ENCODE measurements at regions not wholly inside any gene's neighbourhood (a gene's known extent, or its start where the extent isn't known, plus 50 kb on each side); places are given as distances from the start of the nearest gene placed in this dataset.

GRCh38 chr12:128133321-128134073 is 133.5 kb upstream of the TMEM132C start (continued):
- TF ChIP-seq ZNF425 (CRISPR knock-in tag; conservative IDR thresholded peaks at IDR 0.05): no peak
- TF ChIP-seq PREB (CRISPR knock-in tag; IDR thresholded peaks at IDR 0.05; ENCODE audit: borderline replicate concordance): no peak
- TF ChIP-seq NR3C1 (CRISPR knock-in tag; conservative IDR thresholded peaks at IDR 0.05; ENCODE audit: low read depth): no peak
- TF ChIP-seq JUN (CRISPR knock-in tag; IDR thresholded peaks at IDR 0.05): no peak
- TF ChIP-seq ETV6 (CRISPR knock-in tag; IDR thresholded peaks at IDR 0.05): no peak
- no peak for TF ChIP-seq TCF7 (CRISPR knock-in tag; IDR thresholded peaks at IDR 0.05; ENCODE audit: low read depth)
- TF ChIP-seq ZNF232 (CRISPR knock-in tag; IDR thresholded peaks at IDR 0.05): no peak

GRCh38 chr12:128137140-128137539 is 129.8 kb upstream of the TMEM132C start:
- Mint-ChIP-seq H3K36me3 (peaks cover 77% of the 10 kb centered on the region), H3K27me3 (ENCODE audit: low read depth) (peaks cover 10% of the 10 kb centered on the region), H3K4me3 (no peak overlapping the region), H3K27ac (no peak overlapping the region), H3K9me3 (peaks cover 86% of the 10 kb centered on the region), H3K4me1 (no peaks in the 10 kb centered on the region)
- POLR2A ChIA-PET: no interaction called here
- ATAC-seq (no peak), DNase-seq (ENCODE audit: low spot score) (no peak)
- TF ChIP-seq TEAD4 (CRISPR knock-in tag; IDR thresholded peaks at IDR 0.05) (no peak), USF1 (CRISPR knock-in tag; IDR thresholded peaks at IDR 0.05) (no peak), ERG (CRISPR knock-in tag; IDR thresholded peaks at IDR 0.05) (no peak), ARID4B (CRISPR knock-in tag; IDR thresholded peaks at IDR 0.05; ENCODE audit: borderline replicate concordance) (no peak), PRRX2 (CRISPR knock-in tag; IDR thresholded peaks at IDR 0.05) (no peak), ZNF219 (CRISPR knock-in tag; IDR thresholded peaks at IDR 0.05; ENCODE audit: borderline replicate concordance) (no peak), TP53 (CRISPR knock-in tag; IDR thresholded peaks at IDR 0.05) (no peak), NR3C1 (CRISPR knock-in tag; conservative IDR thresholded peaks at IDR 0.05; ENCODE audit: low read depth) (no peak), ATF1 (CRISPR knock-in tag; IDR thresholded peaks at IDR 0.05) (no peak), OVOL2 (CRISPR knock-in tag; IDR thresholded peaks at IDR 0.05; ENCODE audit: borderline replicate concordance) (no peak), ZNF317 (CRISPR knock-in tag; IDR thresholded peaks at IDR 0.05; ENCODE audit: borderline replicate concordance, low read depth) (no peak), CREB1 (CRISPR knock-in tag; IDR thresholded peaks at IDR 0.05) (no peak), ZNF416 (CRISPR knock-in tag; IDR thresholded peaks at IDR 0.05) (no peak), ZNF121 (CRISPR knock-in tag; IDR thresholded peaks at IDR 0.05) (no peak), KAT7 (CRISPR knock-in tag; IDR thresholded peaks at IDR 0.05; ENCODE audit: borderline replicate concordance) (no peak), GTF2I (CRISPR knock-in tag; conservative IDR thresholded peaks at IDR 0.05) (no peak), ZNF671 (CRISPR knock-in tag; IDR thresholded peaks at IDR 0.05) (no peak)
- CTCF ChIA-PET: no interaction called here
